Kidney epithelial cell (primary cell): ENCODE measurements at regions not wholly inside any gene's neighbourhood (a gene's known extent, or its start where the extent isn't known, plus 50 kb on each side); places are given as distances from the start of the nearest gene placed in this dataset.
A peak's percentile ranks its signal among the peaks of the same experiment; 100 is the strongest.

Source experiments
- DNase-seq: peaks from one replicate; pipeline ENCODE4 v3.0.0-alpha.2; 2010; ENCODE audit warnings: low read depth
- H3K27me3 ChIP-seq: 2 replicates; pipeline ENCODE4 v1.6.0; 2011; ENCODE audit warnings: low read length; ENCODE audit not compliant: control insufficient read depth, insufficient read depth
- H3K36me3 ChIP-seq: 2 replicates; pipeline ENCODE4 v1.5.1; 2011; ENCODE audit warnings: low read length; ENCODE audit not compliant: control insufficient read depth, insufficient read depth
- H3K4me3 ChIP-seq: 2 replicates; pipeline ENCODE4 v1.5.1; 2011; ENCODE audit warnings: low read depth, mild to moderate bottlenecking, control low read depth, low read length
- TF ChIP-seq, protein P1 (sequence below): IDR thresholded peaks from 2 replicates; pipeline ENCODE4 v1.5.1; 2011; ENCODE audit warnings: mild to moderate bottlenecking, moderate library complexity, low read length, control low read depth, inconsistent platforms; ENCODE audit not compliant: insufficient read depth, poor library complexity, severe bottlenecking

DNA sequence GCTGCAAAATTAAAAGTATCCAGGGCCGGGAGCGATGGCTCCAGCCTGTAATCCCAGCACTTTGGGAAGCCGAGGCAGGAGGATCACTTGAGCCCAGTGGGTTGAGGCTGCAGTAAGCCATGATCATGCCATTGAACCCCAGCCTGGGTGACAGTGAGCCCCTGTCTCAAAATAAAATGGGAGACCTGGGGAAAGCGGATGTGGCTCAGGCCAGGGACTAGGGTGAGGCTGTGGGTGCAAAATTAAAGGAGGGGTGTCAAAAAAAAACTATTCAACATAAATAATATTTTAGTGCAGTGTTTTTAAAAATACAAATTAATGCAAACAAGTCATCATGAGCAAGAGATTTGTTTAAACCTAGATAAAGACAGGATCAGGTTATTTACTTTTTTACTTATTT, 100.1 kb upstream of the SLC45A1 start:
- DNase-seq, result no peak
- Histone ChIP-seq H3K27me3 (no peaks in the 10 kb centered on the region), H3K4me3 (no peak overlapping the region), H3K36me3 (no peaks in the 10 kb centered on the region)
- TF ChIP-seq, protein P1, sequence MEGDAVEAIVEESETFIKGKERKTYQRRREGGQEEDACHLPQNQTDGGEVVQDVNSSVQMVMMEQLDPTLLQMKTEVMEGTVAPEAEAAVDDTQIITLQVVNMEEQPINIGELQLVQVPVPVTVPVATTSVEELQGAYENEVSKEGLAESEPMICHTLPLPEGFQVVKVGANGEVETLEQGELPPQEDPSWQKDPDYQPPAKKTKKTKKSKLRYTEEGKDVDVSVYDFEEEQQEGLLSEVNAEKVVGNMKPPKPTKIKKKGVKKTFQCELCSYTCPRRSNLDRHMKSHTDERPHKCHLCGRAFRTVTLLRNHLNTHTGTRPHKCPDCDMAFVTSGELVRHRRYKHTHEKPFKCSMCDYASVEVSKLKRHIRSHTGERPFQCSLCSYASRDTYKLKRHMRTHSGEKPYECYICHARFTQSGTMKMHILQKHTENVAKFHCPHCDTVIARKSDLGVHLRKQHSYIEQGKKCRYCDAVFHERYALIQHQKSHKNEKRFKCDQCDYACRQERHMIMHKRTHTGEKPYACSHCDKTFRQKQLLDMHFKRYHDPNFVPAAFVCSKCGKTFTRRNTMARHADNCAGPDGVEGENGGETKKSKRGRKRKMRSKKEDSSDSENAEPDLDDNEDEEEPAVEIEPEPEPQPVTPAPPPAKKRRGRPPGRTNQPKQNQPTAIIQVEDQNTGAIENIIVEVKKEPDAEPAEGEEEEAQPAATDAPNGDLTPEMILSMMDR, result no peak

DNA sequence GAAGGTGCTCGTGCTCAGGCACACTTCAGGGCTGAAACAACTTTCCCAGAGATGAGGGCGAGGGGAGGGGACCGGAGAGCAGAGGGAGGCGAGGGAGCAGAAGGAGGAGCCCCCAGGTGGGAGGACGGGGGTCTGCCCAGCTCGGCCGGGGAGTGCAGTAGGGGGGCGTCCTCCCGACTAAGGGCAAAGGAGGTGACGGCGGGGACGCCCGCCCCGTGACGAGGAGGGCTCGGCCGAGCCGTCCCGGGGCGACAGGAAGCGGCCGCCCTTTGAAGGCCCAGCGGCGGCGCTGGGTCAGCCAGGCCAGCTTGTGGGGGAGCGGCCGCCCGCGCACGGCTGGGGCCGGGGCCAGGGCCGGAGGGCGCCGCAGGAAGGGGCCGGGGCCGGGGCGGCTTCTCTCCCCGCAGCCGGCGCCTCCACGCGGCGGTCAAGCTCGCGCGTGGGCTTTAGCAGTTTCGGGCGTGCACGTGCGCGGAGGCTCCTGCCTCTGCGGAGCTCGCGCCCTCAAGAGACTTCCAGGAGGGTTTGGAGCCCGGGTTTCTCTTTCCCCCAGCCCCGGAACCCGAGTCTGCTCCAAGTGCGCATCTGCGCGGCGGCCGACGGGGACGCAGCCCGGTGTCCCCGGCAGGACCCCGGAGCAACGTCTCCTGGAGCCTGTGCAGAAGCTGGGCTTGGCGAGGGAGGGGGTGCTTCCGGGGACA, 100.8 kb upstream of the SLC45A1 start:
- TF ChIP-seq, protein P1, result no peak
- H3K27me3 ChIP-seq, result no peaks in the 10 kb centered on the region
- H3K4me3 ChIP-seq, result peak overlapping the region; percentile 4
- H3K36me3 ChIP-seq, result no peaks in the 10 kb centered on the region
- DNase-seq, result no peak

DNA sequence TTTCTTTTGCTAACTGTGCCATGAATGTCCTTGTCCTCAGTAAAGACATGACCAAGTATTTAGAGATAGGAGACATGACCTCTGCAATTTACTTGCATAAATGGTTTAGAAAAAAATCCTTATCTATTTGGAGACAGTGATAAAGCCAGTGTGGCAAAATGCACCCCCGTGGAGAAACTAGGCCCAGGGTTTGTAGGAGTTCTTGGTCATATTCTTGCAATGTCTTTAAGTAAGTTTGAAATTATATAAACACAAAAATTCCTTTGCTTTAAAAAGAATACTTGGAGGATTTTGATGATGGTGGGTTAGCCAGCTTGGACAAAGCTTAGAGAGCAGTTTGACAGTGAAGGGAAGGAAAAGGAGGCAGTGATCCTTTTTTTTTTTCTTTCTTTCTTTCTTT, 101.9 kb upstream of the SLC45A1 start:
- DNase-seq, result no peak
- TF ChIP-seq, protein P1, result no peak
- H3K36me3 ChIP-seq, result no peaks in the 10 kb centered on the region
- no peaks in the 10 kb centered on the region for H3K27me3 ChIP-seq
- H3K4me3 ChIP-seq, result no peak overlapping the region

DNA sequence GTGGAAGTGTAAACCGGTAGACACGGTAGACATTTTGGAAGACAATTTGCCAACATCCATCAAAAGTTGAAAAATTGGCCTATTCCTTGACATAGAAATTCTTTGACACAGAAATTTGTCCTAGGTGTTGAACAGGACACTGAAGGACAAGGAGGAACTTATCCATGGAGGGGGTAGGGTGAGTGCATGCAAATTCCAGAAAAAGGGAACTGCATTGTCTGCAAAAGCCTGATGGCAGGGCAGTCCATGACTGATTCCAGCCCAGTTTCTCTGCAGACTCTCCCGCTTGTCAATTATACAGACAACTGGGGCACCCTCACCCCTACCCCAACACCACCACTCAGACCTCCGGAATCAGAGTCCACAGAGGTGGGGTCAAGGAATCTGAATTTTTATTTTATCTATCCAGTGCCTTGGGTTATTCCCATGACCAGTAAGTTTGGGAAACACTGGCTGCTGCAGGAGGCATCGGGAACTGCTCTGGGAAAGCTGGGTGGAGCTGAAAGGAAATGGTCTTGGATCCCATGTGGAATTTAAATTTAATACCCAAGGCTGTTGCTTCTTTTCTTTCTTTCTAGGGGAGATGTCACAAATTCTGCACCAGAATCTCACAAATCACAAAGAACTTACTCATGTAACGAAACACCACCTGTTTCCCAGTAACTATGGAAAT, 103.3 kb upstream of the SLC45A1 start:
- TF ChIP-seq, protein P1, result no peak
- Histone ChIP-seq H3K36me3 (no peaks in the 10 kb centered on the region), H3K27me3 (no peaks in the 10 kb centered on the region), H3K4me3 (no peak overlapping the region)
- DNase-seq, result no peak

GRCh38 chr1:8213676-8214075, 104.2 kb upstream of the SLC45A1 start:
- no peaks in the 10 kb centered on the region for H3K36me3 ChIP-seq
- H3K4me3 ChIP-seq, result no peak overlapping the region
- TF ChIP-seq, protein P1, result no peak
- no peak for DNase-seq
- no peaks in the 10 kb centered on the region for H3K27me3 ChIP-seq
